ENCODE measurements at regions not wholly inside any gene's neighbourhood (a gene's known extent, or its start where the extent isn't known, plus 50 kb on each side); places are given as distances from the start of the nearest gene placed in this dataset.

GRCh38 chr12:114821570-114821969, 137.6 kb upstream of the TBX3 start:
- TF ChIP-seq POLR2A (IDR thresholded peaks at IDR 0.05; ENCODE audit: low read length) = no peak
- no peak for TF ChIP-seq GATA1 (IDR thresholded peaks at IDR 0.05; ENCODE audit: low read depth, low read length)

Data from erythroblast (primary cell).